NCI-H1694 (cell line): ENCODE measurements at regions not wholly inside any gene's neighbourhood (a gene's known extent, or its start where the extent isn't known, plus 50 kb on each side); places are given as distances from the start of the nearest gene placed in this dataset.
"Not testable (repeated sequence)": the region's sequence is repeated elsewhere in the genome, so short reads cannot be mapped to it uniquely, and the experiment has no call there.

ENCODE experiments used
- DNase-seq: peaks from one replicate; lab custom pipeline; 2025; lab: John Stamatoyannopoulos, UW

DNA sequence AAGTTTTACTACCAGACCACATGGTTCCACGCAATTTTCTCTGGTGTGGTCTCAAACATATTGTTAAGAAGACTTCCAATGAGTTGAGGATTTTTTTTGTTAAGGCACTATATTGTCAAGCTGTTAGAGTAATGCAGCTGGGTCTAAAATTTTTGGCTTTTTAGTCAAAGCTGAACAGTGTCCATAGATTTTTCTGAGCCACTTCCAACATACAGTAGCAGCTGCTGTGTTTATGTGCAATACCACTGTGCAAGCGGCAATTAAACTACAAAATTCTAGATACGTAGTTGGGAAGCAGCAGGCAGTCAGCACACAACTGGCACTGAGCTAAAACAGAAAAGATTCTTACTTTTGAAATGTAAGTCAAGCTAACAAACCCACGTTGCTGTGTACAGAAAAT, 1551.1 kb upstream of the AGA start:
- no peak for DNase-seq

DNA sequence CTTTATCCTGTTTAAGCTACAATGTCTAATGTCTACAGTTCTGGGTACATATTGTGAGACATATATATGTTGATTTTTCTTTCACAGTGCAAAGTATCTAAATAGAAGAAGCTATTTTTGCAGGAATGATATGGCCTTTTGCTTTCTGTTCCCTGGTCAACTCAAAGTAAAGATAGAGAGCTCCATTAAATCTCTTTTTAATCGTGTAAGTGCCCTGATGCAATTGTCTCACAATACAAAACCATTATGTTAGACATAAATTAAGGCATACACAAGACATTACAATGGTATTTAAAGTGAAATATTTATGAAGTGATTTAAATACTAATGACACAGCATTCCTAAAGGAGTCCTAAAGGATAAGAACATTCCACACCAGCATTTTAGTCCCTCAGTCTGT, 1559.7 kb upstream of the AGA start:
- DNase-seq: no peak

DNA sequence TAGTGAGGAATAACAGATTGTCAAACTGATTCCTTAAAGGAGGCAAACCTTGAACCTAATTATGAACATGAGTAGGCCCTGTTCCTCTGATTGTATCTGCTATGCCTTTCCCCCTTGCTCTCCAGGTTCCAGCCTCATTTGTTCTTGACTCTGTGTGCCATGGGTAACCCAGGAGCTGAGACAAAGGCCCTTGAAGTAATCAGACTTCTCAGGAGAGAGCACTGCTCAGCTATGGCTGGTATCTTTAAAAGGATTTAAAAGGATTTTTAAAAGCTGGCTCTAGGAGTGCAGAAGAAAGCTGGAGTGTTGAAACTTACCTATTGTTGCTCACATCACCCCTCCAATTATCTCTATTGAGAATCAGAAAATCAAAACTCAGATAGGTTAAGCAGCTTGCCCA, 1565.5 kb upstream of the AGA start:
- no peak for DNase-seq

DNA sequence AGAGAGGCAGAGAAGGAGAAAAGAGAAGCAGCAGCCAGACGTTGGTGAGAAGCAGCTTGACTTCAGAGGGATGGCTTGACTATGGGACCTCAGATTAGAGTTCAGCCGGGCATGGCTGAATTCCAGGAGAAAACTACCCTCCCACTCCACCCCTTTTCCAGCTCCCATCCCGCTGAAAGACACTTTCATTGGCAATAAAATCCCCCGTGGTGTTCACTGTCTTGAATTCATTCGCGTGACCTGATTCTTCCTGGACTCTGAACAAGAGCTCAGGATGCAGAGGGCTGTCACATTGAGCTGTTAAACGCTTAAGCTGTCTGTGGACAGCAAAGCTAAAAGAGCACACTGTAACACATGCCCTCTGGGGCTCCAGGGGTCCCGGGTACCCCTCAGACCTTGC, 1575.3 kb upstream of the AGA start:
- DNase-seq: no peak

DNA sequence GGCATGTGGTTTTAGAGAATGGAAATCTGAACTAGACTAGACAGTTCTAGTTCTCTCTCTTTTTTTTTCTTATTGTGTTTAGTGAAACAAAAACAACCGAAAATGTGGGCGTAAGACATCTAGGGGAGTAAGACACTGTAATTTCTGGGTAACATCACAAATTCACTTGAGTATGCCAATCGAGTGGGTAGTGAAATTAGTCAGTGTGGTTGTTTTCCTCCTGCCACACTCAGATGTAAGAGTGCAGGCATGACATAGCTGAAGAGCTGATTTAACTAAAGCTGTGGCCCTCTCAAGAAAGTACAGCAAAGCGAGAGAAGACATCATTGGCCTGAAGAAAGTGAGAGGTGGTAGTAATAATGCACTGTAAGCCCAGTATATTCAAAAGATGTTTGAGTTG, 1585.3 kb upstream of the AGA start:
- DNase-seq: no peak

DNA sequence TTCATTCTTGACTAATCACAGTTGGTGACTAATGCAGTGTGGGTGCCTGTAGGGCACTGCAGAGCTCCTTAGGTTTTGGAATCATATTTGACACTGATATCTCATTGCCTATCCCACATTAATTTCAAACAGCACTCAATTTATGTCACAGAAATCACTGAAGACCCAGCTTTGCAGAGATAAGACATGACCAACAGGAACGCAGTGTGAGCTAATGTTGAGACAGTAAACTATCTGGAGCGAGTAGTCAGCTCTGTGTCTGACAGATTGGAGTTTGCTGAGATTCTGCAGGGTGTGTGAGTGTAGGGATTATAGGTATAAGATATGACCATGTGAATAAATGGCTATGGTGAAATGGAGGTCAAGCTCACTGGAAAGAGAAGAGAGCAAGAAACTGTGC, 1586.1 kb upstream of the AGA start:
- no peak for DNase-seq

DNA sequence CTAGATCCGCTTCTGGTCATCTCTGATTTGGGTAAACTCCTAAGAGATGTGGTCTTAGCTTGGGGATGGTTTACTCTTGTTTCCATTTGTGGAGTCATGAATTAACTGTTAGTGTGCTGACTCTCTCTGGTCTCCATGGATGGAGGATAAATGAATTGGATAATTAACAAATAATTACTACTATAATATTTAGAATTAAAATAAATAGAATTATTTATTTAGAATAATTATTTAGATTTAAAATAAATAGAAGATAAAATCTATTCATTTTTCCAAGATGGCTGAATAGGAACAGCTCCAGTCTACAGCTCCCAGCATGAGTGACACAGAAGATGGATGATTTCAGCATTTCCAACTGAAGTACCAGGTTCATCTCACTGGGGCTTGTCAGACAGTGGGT, 1587.4 kb upstream of the AGA start:
- no peak for DNase-seq

DNA sequence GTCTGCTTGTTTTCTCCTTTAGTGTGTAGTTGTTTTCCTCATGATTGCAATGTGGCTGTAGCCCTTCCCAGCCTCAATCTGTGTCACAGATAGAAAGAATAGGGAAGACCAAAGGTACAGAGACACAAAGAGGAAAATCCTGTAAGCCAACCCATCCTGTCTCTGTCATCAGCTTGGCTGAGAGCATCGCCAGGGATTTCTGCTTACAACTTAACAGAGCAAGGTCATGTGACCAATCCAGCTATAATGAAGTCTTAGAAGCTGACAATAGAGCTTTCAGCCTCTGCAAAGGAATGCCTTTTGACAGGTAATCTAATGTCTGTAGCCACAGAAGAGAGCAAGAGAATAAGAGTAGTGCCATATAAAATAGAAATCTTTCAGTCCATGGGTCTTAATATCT, 1598.0 kb upstream of the AGA start:
- no peak for DNase-seq

DNA sequence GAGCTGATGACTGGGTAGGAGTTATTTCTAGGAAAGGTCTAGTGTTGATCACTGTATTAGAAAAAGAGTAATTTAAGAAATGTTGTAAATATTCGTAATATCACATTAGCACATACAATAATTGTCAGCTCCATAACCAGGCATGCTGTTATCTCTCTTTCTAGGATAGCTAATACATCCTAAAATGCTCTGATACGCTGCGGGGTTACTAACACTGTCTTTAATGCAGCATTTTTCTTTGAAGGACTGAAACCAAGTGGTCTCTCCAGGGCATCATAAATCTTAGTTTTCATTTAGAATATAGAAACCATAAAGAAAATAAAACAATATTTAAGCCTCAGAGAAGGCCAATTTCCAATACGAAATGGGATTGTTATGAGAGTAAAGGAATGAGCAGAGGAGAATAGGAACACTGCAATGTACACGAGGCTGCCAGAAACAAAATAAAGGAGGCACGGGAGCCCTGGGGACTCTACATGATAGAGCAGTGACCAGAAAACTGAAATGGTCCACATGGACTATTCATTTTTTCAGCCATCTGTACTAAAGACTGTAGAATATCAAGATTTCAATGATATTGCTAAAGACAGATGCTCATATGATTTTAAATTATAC, 1606.7 kb upstream of the AGA start:
- no peak for DNase-seq

DNA sequence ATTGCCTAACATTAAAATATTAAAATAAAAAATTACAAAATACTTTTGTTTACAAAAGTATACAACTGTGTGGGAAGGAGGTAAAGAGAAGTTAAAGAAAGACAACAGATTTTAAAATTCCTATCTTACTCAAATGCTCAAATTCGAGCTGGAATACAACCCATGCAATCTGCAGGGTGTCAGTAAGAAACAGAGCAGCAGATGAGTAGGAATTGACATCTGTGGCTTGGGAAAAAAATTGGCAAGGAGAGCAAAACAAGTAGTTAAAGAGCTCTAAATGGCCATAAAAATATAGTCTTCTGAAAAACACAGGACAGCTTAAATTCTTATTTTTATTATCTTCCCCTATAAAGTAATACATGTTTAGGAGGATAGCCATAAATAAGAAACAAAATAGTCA, 1609.0 kb upstream of the AGA start:
- DNase-seq: no peak

DNA sequence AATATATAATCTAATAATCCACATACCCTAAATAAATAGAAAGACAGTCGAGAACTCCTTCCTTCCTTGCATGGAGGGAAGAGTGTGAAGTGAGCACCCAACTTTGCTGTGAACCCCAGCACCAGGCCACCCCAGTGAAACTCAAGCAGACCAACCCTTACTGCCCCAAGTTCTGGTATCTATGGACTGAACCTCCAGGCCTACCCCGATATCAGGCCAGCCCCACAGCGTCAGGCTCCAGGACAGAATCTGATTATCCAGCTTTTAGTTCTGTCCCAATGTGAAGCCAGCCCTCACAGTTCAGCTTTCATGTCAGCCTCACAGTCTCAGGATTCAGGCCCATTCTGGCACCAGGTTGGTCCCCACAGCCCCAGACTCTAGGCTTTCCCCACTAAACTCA, 1617.2 kb upstream of the AGA start:
- DNase-seq: no peak

DNA sequence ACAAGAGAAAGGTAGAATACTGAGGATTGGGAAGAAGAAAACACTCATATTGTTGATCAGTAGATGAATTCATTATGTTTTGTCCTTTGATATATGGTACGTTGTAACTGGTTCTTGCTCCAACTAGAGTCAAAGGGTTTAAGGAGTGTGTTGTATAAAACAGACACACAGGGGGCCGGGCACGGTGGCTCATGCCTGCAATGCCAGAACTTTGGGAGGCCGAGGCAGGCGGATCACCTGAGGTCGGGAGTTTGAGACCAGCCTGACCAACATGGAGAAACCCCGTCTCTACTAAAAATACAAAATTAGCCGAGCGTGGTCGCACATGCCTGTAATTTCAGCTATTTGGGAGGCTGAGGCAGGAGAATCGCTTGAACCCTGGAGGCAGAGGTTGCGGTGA, 1624.0 kb upstream of the AGA start:
- DNase-seq: not testable (repeated sequence)

DNA sequence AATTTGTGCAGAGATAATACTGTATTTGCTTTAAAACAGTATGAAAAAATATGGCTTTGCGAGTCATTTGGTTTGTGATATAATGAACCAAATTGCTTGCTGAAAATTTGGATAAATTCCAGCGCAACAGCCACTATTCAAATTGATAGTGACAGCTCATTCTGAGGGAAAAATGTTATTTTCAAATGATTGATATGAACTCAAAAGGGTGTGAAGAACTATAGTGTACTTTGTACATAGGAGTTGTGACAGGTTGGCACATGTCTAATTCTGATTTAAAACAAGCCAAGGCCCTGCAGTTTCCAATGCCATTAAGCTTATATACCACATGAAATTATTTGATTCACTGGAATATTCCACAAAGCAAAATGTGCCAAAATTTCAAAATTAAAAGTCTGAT, 1628.9 kb upstream of the AGA start:
- no peak for DNase-seq

DNA sequence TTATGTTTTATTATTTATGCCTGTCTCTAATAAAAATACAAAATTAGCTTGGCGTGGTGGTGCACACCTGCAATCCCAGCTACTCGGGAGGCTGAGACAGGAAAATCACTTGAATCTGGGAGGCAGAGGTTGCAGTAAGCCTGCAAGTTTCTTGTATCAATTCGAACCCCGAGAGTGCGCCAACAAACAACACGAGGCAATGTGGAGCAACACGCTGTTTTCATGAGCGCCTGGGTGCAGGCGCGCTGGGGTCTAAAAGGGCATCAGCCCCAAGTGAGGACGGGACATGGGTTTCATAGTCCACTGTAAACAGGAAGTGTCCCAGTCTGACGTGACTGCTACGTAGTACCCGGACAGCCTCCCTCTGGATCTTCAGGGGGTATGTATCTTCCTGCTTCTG, 1634.6 kb upstream of the AGA start:
- no peak for DNase-seq

DNA sequence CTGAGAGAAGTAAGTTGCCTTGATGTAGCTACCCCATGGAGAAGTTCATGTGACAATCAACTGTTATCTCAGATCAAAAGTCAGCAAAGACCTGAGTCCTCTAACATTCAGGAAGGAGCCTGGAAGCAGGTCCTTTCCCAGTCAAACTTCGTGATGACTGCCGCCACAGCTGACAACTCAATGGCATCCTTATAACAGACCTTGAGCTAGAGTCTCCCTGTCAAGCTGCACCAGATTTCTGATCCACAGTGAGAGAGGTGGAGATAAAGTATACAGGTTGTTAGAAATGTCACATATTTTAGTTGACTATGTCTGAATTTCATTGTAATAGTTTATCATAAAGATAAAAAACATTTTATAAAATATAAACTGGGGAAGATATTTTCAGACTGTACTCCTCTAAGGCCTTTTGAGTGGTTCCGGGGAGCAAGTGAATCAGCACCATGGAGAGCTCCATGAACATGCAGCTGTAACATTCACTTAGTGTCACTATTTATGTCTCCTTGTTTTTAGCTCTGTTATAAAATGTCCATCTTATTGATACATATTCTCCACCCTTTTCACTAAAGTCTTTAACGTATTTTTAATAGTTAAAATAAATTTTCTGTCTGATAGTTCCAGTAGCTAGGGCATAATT, 1653.5 kb upstream of the AGA start:
- no peak for DNase-seq

DNA sequence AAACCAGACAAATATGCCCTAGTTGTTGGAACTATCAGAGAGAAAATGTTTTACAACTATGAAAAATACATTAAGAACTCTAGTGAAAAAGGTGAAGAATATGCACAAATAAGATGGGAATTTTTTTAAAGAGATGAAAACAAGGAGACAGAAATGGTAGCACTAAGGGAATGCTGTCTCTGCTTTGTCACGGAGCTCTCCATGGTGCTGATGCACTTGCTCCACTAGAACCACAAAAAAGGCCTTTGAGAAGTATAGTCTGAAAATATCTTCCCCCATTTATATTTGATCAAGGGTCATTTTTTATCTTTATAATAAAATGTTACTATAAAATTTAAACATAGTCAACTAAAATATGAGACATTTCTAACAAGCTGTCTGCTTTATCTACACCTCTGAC, 1655.5 kb upstream of the AGA start:
- no peak for DNase-seq

DNA sequence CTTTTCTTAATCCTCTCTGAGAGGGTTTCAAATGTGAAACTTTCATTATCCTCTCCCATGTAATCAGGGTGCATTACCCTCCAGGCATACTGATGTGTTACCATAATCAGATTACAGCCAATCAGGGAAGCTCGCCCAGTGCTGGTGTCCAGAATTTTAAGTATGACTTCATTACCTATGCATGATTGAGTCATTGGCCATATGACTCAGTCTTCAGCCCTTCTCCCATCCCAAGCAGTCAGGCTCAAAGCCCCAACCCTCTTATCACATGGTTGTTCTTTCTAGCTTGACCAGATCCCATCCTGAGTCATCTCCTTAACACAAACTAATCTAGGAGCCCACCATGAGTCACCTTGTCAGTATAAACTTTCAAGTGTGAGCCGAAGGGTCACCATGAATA, 1668.1 kb upstream of the AGA start:
- DNase-seq: no peak

DNA sequence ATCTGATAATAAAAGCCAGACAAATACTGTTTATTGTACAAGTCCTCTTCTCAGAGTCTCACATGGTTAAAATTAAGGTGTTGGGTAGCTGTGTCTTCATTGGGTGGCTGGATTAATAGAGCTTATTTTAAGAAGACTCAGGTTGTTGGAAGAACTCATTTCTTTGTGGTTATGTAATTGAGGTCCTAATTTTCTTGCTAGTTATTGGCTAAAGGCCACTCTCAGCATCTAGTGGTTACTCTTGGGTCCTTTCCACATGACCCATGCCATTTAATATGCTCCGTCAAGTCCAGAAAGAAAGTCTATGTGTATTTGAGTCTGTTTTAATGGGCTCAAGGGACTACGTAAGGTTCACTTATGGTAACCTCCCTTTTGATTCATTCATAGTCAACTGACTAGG, 1668.6 kb upstream of the AGA start:
- no peak for DNase-seq

DNA sequence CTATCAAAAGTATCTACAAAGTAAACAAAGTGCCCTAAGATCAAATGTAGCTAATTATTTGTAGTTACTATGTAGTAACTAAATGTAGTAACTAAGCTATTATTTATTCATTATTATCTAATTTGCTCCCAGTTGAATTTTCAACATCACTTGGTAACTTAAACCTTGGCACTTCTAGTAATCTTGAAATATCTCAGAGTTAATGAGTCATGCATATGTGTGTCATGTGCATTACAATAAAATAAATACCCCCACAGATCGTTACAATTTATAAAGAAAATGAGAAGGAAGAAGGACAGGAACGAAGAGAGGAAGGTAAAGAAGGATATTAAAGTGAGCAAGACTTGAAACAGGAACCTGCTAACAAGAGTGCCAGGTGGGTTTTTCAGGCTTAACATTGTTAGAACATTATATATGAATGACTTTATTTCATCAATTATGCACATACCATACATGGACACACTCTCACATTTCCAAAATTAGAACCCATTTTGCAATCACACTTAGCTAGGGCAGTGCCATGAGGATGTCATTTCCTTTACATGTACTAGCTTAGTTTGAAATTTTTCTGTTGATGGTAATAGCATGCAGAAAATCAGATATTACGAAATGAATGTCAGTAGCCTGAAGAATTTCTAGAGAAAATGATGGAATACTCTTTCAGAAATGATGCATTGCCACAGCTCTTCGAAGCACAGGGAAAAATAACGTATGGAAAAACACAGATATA, 1670.4 kb upstream of the AGA start:
- DNase-seq: no peak

DNA sequence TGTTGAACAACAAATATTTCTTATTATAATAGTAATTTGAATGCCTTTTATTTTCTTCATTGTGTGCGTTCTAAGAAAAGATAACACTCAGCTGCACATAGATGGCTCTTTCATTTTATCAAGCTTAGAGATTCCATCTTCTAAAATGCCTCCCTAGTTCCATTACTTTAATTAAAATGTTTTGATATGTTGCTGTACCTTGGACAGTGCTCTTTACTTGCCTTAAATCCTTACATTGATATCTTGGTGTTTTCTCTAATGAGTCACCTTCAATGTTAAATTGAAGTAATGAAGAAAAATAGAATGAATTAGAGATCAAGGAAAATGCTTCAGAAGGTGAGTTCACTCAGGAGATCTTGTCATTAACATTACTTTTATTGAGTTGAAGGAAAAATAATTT, 1672.4 kb upstream of the AGA start:
- no peak for DNase-seq

DNA sequence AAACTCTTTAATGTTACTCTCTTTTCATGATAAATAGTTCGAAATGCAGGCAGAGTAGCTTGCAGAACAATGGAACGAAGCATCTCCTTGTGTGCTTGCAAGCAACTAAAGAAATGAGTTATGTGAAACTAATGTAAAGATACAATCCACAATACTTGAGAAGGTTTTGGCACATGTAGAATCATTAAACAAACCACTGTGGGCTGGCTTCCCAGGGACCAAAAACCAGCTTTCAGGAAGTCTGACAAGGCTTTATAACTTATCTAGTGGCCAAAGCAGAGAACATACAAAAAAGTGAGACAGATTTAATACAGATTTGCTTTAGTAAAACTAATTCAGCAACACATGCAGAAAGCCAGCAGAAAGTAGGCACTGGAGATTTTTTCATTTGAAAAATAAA, 1673.8 kb upstream of the AGA start:
- no peak for DNase-seq

DNA sequence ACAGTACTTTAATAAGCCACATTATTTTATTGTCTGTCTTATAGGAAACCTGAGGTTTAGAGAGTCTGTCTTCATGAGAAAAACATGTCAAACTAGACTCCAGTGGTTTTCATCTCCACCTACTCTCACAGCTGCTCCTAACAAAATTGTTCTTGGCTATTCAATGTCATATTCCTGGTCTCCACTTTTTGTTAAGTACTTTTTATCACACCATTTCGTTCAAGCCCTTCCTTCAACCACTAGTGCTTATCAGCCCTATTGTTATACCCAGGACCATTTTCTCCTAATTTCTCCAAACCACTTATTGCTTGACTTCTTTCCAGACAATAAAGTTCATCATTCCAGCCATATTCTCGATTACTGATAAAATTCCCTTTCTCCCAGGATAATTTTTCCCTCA, 1674.3 kb upstream of the AGA start:
- no peak for DNase-seq

DNA sequence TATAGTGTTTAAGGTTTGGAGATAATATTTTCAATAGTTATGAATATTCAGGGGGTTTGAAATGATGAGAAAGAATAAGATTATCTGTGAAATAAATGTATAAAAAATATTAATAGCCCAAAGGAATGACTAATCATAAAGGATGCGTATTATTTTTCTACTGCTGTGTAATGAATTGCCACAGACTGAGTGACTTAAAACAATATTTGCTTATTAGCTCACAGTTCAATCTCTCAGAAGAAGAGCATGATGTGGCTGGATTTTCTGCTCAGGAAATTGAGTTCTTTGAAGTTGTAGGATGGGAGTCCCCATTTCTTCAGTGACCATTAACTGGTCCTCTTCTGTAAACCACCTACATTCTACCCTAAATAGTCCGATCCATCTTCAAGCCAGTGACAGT, 1680.8 kb upstream of the AGA start:
- no peak for DNase-seq

DNA sequence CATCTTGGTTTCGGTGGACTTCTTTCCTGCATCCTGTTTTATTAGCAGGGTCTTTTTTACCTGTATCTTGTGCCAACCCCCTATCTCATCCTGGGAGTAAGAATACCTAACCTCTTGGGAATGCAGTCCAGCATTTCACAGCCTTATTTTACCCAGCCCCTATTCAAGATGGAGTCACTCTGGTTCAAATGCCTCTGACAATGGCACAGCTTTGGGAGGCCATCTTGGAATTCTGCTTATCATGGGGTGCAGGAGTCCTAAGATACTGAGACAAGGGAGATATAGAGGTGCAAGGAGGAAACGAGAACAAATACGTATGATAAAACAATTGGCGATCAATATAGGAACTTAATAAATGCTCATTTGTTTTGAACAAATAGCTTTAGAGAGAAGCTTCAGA, 1682.2 kb upstream of the AGA start:
- no peak for DNase-seq
